ENCODE measurements at regions not wholly inside any gene's neighbourhood (a gene's known extent, or its start where the extent isn't known, plus 50 kb on each side); places are given as distances from the start of the nearest gene placed in this dataset.

DNA sequence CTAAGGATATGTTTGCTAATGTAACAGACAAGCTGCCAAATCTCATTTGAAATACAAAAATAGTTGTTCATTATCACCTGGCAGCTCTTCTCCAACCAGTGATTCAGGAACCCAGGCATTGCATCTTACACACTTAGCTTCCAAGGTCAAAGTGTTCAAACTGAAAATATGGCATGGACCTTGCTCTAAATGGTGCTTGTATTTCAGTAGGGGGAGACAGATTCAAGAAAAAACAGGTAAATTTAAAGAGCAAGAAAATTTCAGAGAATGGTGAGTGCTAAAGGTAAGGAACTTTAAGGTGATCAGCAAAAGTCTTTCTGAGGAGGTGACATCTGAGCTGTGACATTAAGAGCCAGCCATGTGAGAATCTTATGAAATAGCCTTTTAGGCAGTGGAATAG lies 82.8 kb upstream of the E2F8 start:
- no peak for DNase-seq

DNA sequence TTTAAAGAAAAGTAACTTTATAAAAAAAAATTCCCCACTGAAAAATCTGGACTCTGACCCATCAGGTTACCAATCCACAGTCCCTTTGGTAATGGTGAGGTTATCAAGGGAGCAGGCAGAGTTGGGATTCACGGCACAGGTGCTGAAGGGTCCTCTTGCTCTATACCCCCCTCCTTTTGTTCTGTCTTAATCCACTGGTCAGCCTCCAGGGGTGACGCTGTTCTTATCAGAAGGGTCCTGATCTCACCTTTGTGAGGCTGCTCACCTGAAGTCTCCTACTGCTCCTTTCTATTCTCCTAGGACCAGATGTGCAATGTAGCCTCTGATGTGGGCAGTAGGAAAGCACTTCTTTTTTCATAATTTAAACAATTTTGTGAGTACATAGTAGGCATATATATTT lies 80.6 kb upstream of the E2F8 start:
- DNase-seq = no peak

DNA sequence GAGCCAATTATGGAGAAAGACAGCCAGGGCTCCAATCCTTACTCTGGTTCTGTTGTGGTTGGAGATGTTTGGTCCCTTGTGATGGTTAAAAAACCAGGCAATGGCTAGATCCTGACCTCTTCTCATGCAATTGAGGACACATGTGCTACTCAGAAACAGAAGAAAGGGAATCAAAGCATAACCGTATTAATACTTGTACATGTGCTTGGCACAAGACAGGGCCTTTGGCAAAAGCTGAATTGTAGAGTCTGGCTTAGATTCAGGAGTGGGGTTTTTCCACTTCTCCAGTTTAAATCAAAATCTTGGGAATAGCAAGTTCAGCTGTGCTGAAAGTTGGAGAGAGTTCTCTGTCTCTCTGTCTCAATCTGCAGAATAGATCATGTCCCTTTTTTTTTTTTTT lies 80.1 kb upstream of the E2F8 start:
- no peak for DNase-seq

DNA sequence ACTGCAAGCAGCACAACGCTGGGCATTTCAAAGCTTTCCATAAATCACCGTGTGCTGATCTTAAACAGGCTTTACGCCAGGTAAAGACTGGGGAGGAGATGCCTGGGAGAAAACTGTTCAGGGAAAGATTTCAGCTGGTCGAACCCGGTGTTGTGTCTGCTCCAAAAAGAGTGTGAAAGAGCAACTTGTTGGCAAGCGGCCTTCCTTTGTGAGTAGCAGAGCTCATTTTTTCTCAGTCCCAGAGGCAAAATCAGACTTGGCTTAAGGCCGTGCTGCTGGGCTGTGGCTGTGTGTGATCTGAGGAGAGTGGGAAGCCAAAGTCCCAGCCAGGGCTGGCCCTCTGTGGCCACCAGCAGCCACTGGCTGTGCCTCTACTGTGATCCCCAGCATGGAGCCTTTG lies 75.7 kb upstream of the E2F8 start:
- no peak for DNase-seq

DNA sequence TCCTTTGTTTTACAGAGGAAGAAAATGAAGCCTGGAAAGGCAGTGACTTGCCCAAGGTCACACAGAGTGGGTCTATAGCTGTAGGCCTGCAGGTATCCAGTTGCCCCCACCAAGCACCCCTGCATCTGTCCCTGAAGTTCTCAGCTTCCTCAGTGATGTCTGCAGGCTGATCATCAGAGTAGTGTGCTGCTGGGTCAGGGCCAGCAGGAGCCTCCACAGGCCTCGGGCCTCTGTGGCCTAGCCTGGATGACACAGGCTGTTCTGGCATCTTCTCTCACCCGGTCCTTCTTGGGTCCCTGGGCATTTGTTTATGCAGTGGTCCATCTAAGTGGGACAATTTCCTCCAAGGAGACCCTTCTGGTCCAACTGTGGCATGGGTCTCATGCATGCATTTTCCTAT lies 74.8 kb upstream of the E2F8 start:
- DNase-seq = no peak

DNA sequence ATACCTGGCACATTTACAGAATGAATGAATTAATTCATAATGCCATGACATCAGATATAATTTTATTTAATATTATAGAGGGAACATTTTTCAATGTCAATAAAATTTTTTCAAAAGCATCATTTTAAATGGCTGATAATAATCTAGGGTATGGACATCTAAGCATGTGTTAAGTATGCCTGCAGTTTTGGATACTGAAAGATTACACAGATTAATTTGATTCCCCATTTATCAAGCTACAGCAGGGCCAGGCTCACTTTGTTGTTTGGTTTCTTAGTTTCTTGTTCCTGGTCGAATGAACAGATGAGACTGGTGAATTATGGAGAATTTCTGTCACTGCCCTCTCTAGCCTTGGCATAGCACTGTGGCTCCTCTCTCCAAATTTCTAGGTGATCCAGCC lies 72.4 kb upstream of the E2F8 start:
- DNase-seq = no peak

DNA sequence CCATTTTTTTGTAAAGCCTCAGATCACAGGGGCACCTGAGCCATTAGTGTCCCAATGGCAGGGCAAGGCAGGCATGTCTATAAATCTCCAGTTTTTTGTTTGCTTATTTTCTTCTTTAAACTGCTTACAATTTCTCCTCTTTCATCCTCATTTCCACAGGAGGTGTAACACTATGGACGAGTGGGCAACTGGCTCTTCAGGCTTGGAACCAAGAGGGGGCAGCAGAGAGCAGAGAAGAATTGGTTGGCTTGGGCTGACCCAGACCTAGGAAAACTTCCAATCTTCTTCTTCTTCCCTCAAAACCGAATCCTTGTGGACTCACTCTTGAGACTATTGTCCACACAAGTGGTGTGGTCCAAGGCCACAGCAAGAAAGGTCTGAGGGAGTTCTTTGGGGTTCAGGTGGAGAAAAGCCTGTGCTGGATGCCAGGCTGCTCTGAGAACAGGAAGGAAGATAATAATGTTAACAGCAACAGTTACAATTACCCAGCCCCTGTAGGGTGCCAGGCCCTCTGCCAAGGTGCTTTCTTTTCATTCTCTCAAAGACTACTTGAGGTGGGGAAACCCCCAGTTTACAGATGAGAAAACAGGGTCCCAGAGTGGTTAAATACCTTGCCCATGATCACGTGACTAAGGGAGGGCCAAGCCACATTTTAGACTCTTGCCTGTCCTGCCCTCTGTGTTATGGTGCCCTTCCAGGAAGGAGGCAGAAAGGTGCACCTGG lies 70.7 kb upstream of the E2F8 start:
- DNase-seq = peak; percentile 14

DNA sequence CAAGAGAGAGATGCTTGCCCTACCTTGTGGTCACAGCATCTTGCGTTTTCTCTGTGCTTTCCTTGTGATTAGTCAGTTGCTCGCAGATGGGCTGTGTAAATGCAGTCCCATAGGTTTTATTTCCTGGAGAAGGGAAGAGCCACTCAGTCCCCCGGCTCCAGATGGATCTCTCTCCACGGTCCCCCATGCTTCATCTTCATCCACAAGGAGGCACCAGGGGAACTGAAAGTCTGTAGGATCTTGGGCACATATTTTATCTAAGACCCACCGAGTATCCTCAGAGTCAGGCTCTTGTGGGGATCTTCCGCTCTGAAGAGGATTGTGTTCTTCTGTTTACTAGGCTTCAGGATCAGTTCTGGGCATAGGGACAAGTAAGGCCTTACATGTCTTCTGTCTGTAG lies 66.8 kb upstream of the E2F8 start:
- DNase-seq = no peak

DNA sequence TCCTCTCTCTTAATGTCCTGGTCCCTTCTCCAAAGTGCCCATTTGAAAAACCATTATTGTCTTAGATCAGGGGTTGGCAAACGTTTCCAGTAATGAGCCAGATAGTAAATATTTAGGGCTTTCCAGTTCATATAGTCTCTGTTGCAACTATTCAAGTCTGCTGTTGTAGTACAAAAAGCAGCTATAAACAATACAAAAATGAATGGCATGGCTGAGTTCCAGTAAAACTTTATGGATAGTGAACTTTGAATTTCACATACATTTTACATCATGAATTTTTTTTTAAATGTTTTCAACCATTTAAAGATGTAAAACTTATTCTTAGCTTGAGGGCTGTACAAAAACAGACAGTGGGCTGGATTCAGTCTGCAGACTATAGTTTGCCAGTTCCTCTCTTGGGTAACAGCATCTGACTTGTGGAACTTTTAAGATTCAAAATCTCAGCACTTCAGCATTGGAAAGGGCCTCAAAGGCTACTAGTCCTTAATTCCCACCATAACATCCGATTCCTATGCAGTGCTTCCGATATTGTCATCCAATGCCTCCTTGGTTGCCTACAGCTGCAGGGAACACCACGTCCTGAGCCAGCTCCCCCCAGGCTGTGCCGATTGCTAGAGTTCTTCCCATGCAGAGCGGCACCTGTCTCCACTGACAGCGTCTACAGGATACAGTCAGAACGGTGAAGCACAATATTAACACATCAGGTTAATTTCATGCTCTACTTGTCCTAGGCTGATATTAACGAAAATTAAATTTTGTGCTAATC lies 65.6 kb upstream of the E2F8 start:
- no peak for DNase-seq

DNA sequence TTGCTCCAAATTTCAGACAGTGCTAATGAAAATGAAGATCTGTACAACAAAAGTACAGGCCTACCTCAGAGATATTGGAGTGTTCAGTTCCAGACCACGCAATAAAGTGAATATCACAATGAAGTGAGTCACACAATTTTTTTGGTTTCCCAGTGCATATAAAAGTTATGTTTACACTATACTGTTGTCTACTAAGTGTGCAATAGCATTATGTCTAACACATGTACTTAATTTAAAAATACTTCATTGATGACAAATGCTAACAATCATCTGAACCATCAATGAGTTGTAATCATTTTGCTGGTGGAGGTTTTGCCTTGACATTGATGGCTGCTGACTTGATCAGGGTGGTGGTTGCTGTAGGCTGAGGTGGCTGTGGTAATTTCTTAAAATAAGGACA lies 60.6 kb upstream of the E2F8 start:
- no peak for DNase-seq

DNA sequence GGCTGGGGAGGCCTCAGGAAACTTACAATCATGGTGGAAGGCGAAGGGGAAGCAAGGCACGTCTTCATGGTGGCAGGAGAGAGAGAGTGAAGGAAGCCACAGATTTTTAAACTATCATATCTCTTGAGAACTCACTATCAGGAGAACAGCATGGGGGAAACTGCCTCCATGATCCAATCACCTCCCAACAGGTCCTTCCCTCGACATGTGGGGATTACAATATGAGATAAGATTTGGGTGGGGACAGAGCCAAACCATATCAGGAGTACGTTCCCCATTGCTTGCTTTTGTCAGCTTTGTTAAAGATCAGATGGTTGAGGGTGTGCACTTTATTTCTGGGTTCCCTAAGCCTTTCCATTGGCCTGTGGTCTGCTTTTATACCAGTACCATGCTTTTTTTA lies 53.7 kb upstream of the E2F8 start:
- no peak for DNase-seq

DNA sequence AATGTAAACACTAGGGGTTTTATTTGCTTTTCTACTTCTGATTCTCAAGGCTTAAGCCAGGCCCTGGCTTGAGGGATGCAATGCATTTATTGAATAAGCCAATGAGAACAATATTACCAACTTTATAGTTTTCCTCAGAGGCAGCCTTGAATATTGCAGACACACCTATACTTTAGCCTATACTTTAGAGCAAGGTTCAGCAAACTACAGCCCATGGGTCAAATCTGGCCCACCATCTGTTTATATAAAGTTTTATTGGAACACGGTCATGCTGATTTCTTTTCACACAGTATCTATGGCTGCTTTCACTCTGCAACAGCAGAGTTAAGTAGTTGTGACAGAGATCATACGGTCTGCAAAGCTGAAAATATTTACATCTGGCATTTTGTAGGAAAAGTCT lies 50.3 kb upstream of the E2F8 start:
- DNase-seq = no peak

Measured in T1000 (cell line).